B cell (primary cell): ENCODE measurements at regions not wholly inside any gene's neighbourhood (a gene's known extent, or its start where the extent isn't known, plus 50 kb on each side); places are given as distances from the start of the nearest gene placed in this dataset.

Experiments
- EZH2 ChIP-seq: IDR thresholded peaks from 2 replicates; pipeline ENCODE4 v1.6.1; 2012; ENCODE audit warnings: borderline replicate concordance, low read depth, mild to moderate bottlenecking, moderate library complexity, low read length; ENCODE audit not compliant: insufficient read depth, poor library complexity, severe bottlenecking
- TF ChIP-seq, protein P1 (sequence below): fragments of 200-600 bp; IDR thresholded peaks from one replicate; pipeline ENCODE4 v1.8.0; 2022; ENCODE audit warnings: antibody characterized with exemption, mild to moderate bottlenecking

DNA sequence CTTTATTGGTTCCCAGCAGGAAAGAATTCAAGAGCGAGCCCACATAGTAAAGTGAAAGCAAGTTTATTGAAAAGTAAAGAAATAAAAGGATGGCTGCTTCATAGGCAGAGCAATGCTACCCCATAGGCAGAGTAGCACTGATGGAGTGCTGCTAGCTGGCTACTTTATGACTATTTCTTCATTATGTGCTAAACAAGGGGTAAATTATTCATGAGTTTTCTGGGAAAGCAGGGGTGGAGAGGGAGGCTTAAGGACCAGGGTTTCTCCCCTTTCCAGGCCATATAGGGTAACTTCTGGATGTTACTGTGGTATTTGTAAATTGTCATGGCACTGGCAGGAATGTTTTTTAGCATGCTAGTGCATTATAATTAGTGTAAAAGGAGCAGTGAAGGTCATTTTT is 1271.4 kb downstream of the KCNT2 start:
- TF ChIP-seq EZH2, result no peak
- TF ChIP-seq, protein P1, sequence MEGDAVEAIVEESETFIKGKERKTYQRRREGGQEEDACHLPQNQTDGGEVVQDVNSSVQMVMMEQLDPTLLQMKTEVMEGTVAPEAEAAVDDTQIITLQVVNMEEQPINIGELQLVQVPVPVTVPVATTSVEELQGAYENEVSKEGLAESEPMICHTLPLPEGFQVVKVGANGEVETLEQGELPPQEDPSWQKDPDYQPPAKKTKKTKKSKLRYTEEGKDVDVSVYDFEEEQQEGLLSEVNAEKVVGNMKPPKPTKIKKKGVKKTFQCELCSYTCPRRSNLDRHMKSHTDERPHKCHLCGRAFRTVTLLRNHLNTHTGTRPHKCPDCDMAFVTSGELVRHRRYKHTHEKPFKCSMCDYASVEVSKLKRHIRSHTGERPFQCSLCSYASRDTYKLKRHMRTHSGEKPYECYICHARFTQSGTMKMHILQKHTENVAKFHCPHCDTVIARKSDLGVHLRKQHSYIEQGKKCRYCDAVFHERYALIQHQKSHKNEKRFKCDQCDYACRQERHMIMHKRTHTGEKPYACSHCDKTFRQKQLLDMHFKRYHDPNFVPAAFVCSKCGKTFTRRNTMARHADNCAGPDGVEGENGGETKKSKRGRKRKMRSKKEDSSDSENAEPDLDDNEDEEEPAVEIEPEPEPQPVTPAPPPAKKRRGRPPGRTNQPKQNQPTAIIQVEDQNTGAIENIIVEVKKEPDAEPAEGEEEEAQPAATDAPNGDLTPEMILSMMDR, result no peak
